ENCODE measurements at regions not wholly inside any gene's neighbourhood (a gene's known extent, or its start where the extent isn't known, plus 50 kb on each side); places are given as distances from the start of the nearest gene placed in this dataset.
A peak's percentile ranks its signal among the peaks of the same experiment; 100 is the strongest.

DNA sequence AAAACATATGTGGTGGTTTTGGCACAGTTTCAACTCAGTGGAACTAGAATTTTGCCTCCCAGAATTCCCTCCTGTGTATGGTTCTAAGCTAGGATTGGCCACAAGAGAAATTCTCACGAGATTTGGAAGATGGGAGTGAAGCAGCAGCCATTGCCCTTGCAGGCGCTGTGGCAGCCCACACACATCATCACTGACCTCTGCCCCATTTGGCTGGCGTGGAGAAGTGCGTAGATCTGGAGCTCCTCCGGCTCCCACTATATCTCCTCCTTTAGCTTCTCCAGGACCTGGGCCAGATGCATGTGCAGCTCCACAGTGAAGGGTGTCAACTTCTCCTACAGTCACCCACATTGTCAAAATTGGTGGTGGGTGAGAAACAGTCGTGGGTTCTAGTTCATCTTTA lies 199.6 kb downstream of the EFHB start (continued):
- TF ChIP-seq, protein P1, sequence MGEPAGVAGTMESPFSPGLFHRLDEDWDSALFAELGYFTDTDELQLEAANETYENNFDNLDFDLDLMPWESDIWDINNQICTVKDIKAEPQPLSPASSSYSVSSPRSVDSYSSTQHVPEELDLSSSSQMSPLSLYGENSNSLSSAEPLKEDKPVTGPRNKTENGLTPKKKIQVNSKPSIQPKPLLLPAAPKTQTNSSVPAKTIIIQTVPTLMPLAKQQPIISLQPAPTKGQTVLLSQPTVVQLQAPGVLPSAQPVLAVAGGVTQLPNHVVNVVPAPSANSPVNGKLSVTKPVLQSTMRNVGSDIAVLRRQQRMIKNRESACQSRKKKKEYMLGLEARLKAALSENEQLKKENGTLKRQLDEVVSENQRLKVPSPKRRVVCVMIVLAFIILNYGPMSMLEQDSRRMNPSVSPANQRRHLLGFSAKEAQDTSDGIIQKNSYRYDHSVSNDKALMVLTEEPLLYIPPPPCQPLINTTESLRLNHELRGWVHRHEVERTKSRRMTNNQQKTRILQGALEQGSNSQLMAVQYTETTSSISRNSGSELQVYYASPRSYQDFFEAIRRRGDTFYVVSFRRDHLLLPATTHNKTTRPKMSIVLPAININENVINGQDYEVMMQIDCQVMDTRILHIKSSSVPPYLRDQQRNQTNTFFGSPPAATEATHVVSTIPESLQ (CRISPR knock-in tag; IDR thresholded peaks at IDR 0.05), result no peak
- no peak for TF ChIP-seq ESRRA (CRISPR knock-in tag; IDR thresholded peaks at IDR 0.05; ENCODE audit: borderline replicate concordance)
- no peak for TF ChIP-seq NR2C2 (CRISPR knock-in tag; IDR thresholded peaks at IDR 0.05)
- TF ChIP-seq ZMAT4 (CRISPR knock-in tag; IDR thresholded peaks at IDR 0.05), result no peak
- TF ChIP-seq, protein P2, sequence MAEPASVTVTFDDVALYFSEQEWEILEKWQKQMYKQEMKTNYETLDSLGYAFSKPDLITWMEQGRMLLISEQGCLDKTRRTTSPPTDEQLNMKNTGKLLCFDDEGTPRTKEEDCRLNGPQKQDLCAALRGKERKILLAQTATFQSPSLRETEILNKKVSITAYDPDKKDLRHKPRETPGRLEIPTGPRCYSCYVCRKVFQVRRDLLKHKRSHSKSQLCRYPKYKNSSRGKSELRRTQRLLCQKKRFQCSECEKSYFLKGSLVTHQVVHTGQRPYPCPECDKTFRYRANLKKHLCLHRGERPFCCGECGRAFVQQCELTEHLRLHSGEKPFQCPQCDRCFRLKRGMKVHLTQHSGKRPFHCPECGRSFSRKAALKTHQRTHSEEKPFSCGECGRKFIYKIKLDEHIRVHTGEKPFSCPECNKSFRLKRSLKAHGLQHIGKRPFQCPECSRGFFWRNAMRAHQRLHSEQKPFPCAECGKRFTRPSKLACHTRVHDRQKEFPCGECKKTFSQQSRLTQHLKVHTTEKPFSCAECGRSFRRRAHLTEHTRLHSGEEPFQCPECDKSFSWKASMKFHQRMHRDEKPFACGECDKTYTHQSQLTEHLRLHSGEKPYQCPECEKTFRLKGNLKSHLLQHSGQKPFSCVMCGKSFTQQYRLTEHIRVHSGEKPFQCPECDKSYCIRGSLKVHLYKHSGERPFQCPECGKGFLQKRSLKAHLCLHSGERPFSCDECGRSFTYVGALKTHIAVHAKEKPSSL (CRISPR knock-in tag; conservative IDR thresholded peaks at IDR 0.05), result no peak
- TF ChIP-seq, protein P3, sequence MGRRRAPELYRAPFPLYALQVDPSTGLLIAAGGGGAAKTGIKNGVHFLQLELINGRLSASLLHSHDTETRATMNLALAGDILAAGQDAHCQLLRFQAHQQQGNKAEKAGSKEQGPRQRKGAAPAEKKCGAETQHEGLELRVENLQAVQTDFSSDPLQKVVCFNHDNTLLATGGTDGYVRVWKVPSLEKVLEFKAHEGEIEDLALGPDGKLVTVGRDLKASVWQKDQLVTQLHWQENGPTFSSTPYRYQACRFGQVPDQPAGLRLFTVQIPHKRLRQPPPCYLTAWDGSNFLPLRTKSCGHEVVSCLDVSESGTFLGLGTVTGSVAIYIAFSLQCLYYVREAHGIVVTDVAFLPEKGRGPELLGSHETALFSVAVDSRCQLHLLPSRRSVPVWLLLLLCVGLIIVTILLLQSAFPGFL (CRISPR knock-in tag; IDR thresholded peaks at IDR 0.05; ENCODE audit: borderline replicate concordance), result no peak

- Mint-ChIP-seq H3K27ac (no peak overlapping the region), H3K36me3 (peaks cover 50% of the 10 kb centered on the region), H3K4me3 (no peak overlapping the region), H3K4me1 (no peaks in the 10 kb centered on the region), H3K27me3 (ENCODE audit: low read depth) (no peaks in the 10 kb centered on the region; the same call in 1 of the 2 replicates), H3K9me3 (peaks cover 80% of the 10 kb centered on the region)
- CTCF ChIA-PET, result no interaction called here
- POLR2A ChIA-PET, result no interaction called here
- no peak for DNase-seq (ENCODE audit: low spot score)
- ATAC-seq, result no peak
- TF ChIP-seq, protein P2 (CRISPR knock-in tag; conservative IDR thresholded peaks at IDR 0.05), result no peak
- no peak for TF ChIP-seq ZMAT4 (CRISPR knock-in tag; IDR thresholded peaks at IDR 0.05)
- no peak for TF ChIP-seq FOXP1 (CRISPR knock-in tag; IDR thresholded peaks at IDR 0.05; ENCODE audit: borderline replicate concordance)
- no peak for TF ChIP-seq SP1 (CRISPR knock-in tag; conservative IDR thresholded peaks at IDR 0.05)
These were observed 209.0 kb downstream of the EFHB start for GRCh38 chr3:19725000-19725399.

DNA sequence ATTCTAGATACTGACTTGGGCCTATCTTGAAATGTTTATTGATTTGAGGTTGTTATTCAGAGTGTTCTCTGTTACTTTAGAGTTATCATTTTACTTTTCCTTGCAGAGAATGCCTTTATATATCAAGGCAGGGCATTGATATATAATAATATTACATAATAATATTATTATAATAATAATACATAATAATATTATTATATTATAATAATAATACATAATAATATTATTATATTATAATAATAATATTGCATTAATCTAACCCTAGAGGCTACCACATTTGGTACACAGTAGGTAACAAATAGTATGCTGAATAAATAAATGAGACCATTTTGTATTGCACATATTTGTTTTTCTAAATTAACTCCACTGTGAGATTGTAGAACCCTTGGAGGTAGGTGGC lies 216.3 kb downstream of the EFHB start:
- TF ChIP-seq HMGA2 (CRISPR knock-in tag; IDR thresholded peaks at IDR 0.05), result peak; percentile 93
- TF ChIP-seq, protein P4, sequence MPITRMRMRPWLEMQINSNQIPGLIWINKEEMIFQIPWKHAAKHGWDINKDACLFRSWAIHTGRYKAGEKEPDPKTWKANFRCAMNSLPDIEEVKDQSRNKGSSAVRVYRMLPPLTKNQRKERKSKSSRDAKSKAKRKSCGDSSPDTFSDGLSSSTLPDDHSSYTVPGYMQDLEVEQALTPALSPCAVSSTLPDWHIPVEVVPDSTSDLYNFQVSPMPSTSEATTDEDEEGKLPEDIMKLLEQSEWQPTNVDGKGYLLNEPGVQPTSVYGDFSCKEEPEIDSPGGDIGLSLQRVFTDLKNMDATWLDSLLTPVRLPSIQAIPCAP (CRISPR knock-in tag; IDR thresholded peaks at IDR 0.05), result no peak
- CTCF ChIA-PET, result no interaction called here
- Mint-ChIP-seq H3K4me3 (no peak overlapping the region), H3K27me3 (ENCODE audit: low read depth) (no peaks in the 10 kb centered on the region), H3K27ac (no peak overlapping the region), H3K9me3 (peaks cover 15% of the 10 kb centered on the region), H3K36me3 (peaks cover 2% of the 10 kb centered on the region), H3K4me1 (no peaks in the 10 kb centered on the region)
- DNase-seq (ENCODE audit: low spot score) (no peak), ATAC-seq (no peak)
- POLR2A ChIA-PET, result no interaction called here

Measured in WTC11 (cell line).